SK-N-SH treated with all-trans-retinoic acid at 6 μM for 48 hours (cell line): ENCODE measurements at regions not wholly inside any gene's neighbourhood (a gene's known extent, or its start where the extent isn't known, plus 50 kb on each side); places are given as distances from the start of the nearest gene placed in this dataset.

Experiments used
- ARNTL ChIP-seq: fragments of 450-650 bp; formaldehyde crosslinking; IDR thresholded peaks from 2 replicates; pipeline ENCODE4 v1.5.0; 2020; ENCODE audit warnings: low read depth, mild to moderate bottlenecking, moderate library complexity, borderline replicate concordance
- CREB5 ChIP-seq: fragments of 250-450 bp; sonication (Bioruptor Pico); IDR thresholded peaks from 2 replicates; pipeline ENCODE4 v1.5.1; 2020; ENCODE audit warnings: low read depth, mild to moderate bottlenecking, moderate library complexity
- CSDC2 ChIP-seq: fragments of 250-450 bp; sonication (Bioruptor Pico); IDR thresholded peaks from 2 replicates; pipeline ENCODE4 v1.5.0; 2020; ENCODE audit warnings: mild to moderate bottlenecking, moderate library complexity
- CSRNP3 ChIP-seq: fragments of 250-450 bp; sonication (Bioruptor Pico); IDR thresholded peaks from 2 replicates; pipeline ENCODE4 v1.5.1; 2021; ENCODE audit warnings: mild to moderate bottlenecking, moderate library complexity
- ESRRG ChIP-seq: fragments of 250-450 bp; sonication (Bioruptor Pico); IDR thresholded peaks from 2 replicates; pipeline ENCODE4 v1.6.1; 2021; ENCODE audit warnings: mild to moderate bottlenecking
- GLIS3 ChIP-seq: fragments of 250-450 bp; sonication (Bioruptor Pico); IDR thresholded peaks from 2 replicates; pipeline ENCODE4 v1.5.0; 2020; ENCODE audit warnings: mild to moderate bottlenecking, moderate library complexity
- PATZ1 ChIP-seq: fragments of 250-450 bp; sonication (Bioruptor Pico); IDR thresholded peaks from 2 replicates; pipeline ENCODE4 v1.8.0; 2020; ENCODE audit warnings: mild to moderate bottlenecking, moderate library complexity, borderline replicate concordance
- PPARA ChIP-seq: fragments of 250-450 bp; sonication (Bioruptor Pico); IDR thresholded peaks from 2 replicates; pipeline ENCODE4 v1.5.0; 2020; ENCODE audit warnings: mild to moderate bottlenecking, borderline replicate concordance
- SNAI2 ChIP-seq: fragments of 250-450 bp; sonication (Bioruptor Pico); IDR thresholded peaks from 2 replicates; pipeline ENCODE4 v1.5.0; 2020; ENCODE audit warnings: mild to moderate bottlenecking, moderate library complexity
- TCF4 ChIP-seq: fragments of 250-450 bp; sonication (Bioruptor Pico); IDR thresholded peaks from 2 replicates; pipeline ENCODE4 v1.8.0; 2021; ENCODE audit warnings: mild to moderate bottlenecking, moderate library complexity, borderline replicate concordance
- ZFP3 ChIP-seq: fragments of 250-450 bp; sonication (Bioruptor Pico); IDR thresholded peaks from 2 replicates; pipeline ENCODE4 v1.5.0; 2020; ENCODE audit warnings: mild to moderate bottlenecking, moderate library complexity
- ZFP30 ChIP-seq: fragments of 450-650 bp; formaldehyde crosslinking; IDR thresholded peaks from 2 replicates; pipeline ENCODE4 v1.5.0; 2022; ENCODE audit warnings: mild to moderate bottlenecking, moderate library complexity
- ZNF8 ChIP-seq: fragments of 450-650 bp; formaldehyde crosslinking; IDR thresholded peaks from 2 replicates; pipeline ENCODE4 v1.5.0; 2020; ENCODE audit warnings: mild to moderate bottlenecking, moderate library complexity

GRCh38 chr12:106001105-106001836 lies 137.5 kb downstream of the NUAK1 start:
- TF ChIP-seq ARNTL (CRISPR knock-in tag) (no peak), PATZ1 (CRISPR knock-in tag) (no peak), ZFP30 (CRISPR knock-in tag) (no peak), CSRNP3 (CRISPR knock-in tag) (no peak), TCF4 (CRISPR knock-in tag) (no peak), ESRRG (no peak), CREB5 (CRISPR knock-in tag) (no peak), CSDC2 (CRISPR knock-in tag) (no peak), ZFP3 (CRISPR knock-in tag) (no peak), SNAI2 (CRISPR knock-in tag) (no peak), PPARA (CRISPR knock-in tag) (no peak), ZNF8 (CRISPR knock-in tag) (no peak), GLIS3 (no peak)
